ENCODE measurements at regions not wholly inside any gene's neighbourhood (a gene's known extent, or its start where the extent isn't known, plus 50 kb on each side); places are given as distances from the start of the nearest gene placed in this dataset.

- TF ChIP-seq EZH2 (IDR thresholded peaks at IDR 0.05; ENCODE audit: insufficient read depth, poor library complexity, severe bottlenecking), result no peak
- TF ChIP-seq EZH2phosphoT487 (IDR thresholded peaks at IDR 0.05; ENCODE audit: insufficient read depth, low read depth), result no peak
Measured at GRCh38 chr2:60358476-60358875, 195.0 kb downstream of the BCL11A start.

All from GM23248 (cell line).